ENCODE measurements at regions not wholly inside any gene's neighbourhood (a gene's known extent, or its start where the extent isn't known, plus 50 kb on each side); places are given as distances from the start of the nearest gene placed in this dataset.

GRCh38 chr12:85609778-85610177 is 226.4 kb downstream of the RASSF9 start:
- no peaks in the 10 kb centered on the region for H3K36me3 ChIP-seq (ENCODE audit: insufficient read depth)
- H3K27ac ChIP-seq, result no peak overlapping the region
- no peaks in the 10 kb centered on the region for H3K27me3 ChIP-seq (ENCODE audit: insufficient read depth, low read depth)
- no peak overlapping the region for H3K4me3 ChIP-seq (IDR thresholded peaks at IDR 0.05; ENCODE audit: insufficient read depth, low read depth, low read length)
- H3K9ac ChIP-seq, result no peak overlapping the region
- no peaks in the 10 kb centered on the region for H3K4me1 ChIP-seq (ENCODE audit: low read depth, poor library complexity, severe bottlenecking)
- no peak for TF ChIP-seq CTCF (conservative IDR thresholded peaks at IDR 0.05; ENCODE audit: low read depth, low read length)
- H3K4me2 ChIP-seq, result no peak overlapping the region
- no peaks in the 10 kb centered on the region for H4K20me1 ChIP-seq (ENCODE audit: insufficient read depth)
- no peak overlapping the region for H2AFZ ChIP-seq (ENCODE audit: low read depth)
- no peaks in the 10 kb centered on the region for H3K79me2 ChIP-seq (ENCODE audit: insufficient read depth, low read depth)

DNA sequence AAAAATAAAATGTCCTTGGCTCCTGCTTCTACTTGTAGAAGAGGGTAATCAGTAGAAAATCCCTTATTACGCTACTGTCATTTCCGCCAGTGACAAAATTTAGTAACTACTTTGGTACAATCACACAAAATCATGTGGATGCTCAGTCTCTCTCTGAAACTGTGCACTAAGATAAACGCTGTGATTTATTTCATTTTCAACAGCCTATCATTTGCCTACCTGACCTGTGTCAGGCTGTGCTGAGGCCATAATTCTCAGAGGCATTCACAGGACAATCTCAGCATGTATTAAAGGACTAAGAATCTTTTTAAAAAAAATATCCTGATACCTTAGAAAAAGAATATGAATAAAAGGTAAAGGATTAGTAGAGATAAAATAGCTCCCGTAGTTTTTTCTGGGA is 226.0 kb downstream of the RASSF9 start:
- H3K27ac ChIP-seq, result no peak overlapping the region
- no peak overlapping the region for H3K9ac ChIP-seq
- no peaks in the 10 kb centered on the region for H4K20me1 ChIP-seq (ENCODE audit: insufficient read depth)
- H2AFZ ChIP-seq (ENCODE audit: low read depth), result no peak overlapping the region
- H3K27me3 ChIP-seq (ENCODE audit: insufficient read depth, low read depth), result no peaks in the 10 kb centered on the region
- H3K4me1 ChIP-seq (ENCODE audit: low read depth, poor library complexity, severe bottlenecking), result no peaks in the 10 kb centered on the region
- no peaks in the 10 kb centered on the region for H3K36me3 ChIP-seq (ENCODE audit: insufficient read depth)
- no peaks in the 10 kb centered on the region for H3K79me2 ChIP-seq (ENCODE audit: insufficient read depth, low read depth)
- no peak overlapping the region for H3K4me2 ChIP-seq
- no peak overlapping the region for H3K4me3 ChIP-seq (IDR thresholded peaks at IDR 0.05; ENCODE audit: insufficient read depth, low read depth, low read length)
- no peak for TF ChIP-seq CTCF (conservative IDR thresholded peaks at IDR 0.05; ENCODE audit: low read depth, low read length)

DNA sequence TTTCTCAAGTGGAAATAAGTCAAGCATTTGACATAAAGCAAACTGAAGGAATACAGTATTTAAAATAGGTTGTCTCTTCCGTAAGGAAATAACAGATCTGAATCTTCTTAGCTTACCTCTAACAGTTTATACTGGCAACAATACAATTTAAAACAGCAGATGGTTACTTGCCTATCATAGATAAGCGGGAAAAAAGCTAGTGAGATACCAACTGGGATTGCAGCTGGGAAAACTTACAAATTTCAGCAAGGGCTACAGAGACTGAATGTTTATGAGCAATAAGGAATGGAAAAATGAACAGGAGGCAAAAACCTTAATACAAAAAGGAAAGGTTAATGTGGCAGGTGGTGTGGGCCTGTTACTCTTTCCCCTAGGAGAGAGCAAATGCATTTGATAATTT is 220.0 kb downstream of the RASSF9 start:
- no peaks in the 10 kb centered on the region for H4K20me1 ChIP-seq (ENCODE audit: insufficient read depth)
- no peak overlapping the region for H3K4me3 ChIP-seq (IDR thresholded peaks at IDR 0.05; ENCODE audit: insufficient read depth, low read depth, low read length)
- no peak overlapping the region for H3K27ac ChIP-seq
- no peaks in the 10 kb centered on the region for H3K27me3 ChIP-seq (ENCODE audit: insufficient read depth, low read depth)
- no peaks in the 10 kb centered on the region for H3K4me1 ChIP-seq (ENCODE audit: low read depth, poor library complexity, severe bottlenecking)
- H2AFZ ChIP-seq (ENCODE audit: low read depth), result no peak overlapping the region
- no peak overlapping the region for H3K9ac ChIP-seq
- no peaks in the 10 kb centered on the region for H3K79me2 ChIP-seq (ENCODE audit: insufficient read depth, low read depth)
- no peaks in the 10 kb centered on the region for H3K36me3 ChIP-seq (ENCODE audit: insufficient read depth)
- TF ChIP-seq CTCF (conservative IDR thresholded peaks at IDR 0.05; ENCODE audit: low read depth, low read length), result no peak
- H3K4me2 ChIP-seq, result no peak overlapping the region

DNA sequence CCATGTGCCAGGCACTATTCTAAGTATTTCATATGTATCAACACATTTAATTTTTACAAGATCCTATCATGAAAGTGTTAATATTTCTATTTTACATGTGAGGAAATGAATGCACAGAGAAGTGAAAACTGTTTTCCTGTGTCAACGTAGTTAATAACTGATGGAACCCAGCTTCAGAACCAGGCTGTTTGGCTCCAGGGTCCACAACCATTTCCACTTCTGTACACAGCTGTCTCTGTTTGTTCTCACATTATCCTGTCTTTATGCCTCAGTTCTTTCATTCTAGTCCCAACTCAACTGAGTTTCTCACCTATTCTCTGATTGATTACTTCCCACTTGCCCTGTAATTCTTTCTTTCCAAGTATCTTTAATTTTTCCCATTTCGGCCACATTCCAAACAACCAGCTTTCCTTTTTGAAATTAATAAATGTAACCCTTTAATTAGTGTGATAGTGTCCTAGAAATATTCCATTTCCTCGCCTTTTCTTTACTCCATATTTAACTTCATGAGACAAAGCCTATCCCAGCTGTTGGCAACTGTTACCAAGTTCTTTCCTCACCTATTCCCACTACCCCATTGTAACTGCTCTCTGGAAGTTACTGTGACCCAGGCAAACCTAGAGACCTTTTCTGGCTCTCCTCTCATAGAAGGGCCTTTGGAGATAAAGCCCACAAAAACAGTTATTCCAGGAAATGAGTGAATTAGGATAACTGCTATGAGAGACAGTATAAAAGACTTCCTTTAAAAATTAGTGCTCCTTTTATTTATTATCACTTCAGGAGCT is 218.7 kb downstream of the RASSF9 start:
- no peak overlapping the region for H3K9ac ChIP-seq
- H4K20me1 ChIP-seq (ENCODE audit: insufficient read depth), result no peaks in the 10 kb centered on the region
- TF ChIP-seq CTCF (conservative IDR thresholded peaks at IDR 0.05; ENCODE audit: low read depth, low read length), result no peak
- H3K79me2 ChIP-seq (ENCODE audit: insufficient read depth, low read depth), result no peaks in the 10 kb centered on the region
- no peak overlapping the region for H2AFZ ChIP-seq (ENCODE audit: low read depth)
- H3K4me1 ChIP-seq (ENCODE audit: low read depth, poor library complexity, severe bottlenecking), result no peaks in the 10 kb centered on the region
- H3K36me3 ChIP-seq (ENCODE audit: insufficient read depth), result no peaks in the 10 kb centered on the region
- no peaks in the 10 kb centered on the region for H3K27me3 ChIP-seq (ENCODE audit: insufficient read depth, low read depth)
- no peak overlapping the region for H3K27ac ChIP-seq
- no peak overlapping the region for H3K4me3 ChIP-seq (IDR thresholded peaks at IDR 0.05; ENCODE audit: insufficient read depth, low read depth, low read length)
- H3K4me2 ChIP-seq, result no peak overlapping the region

All from KMS-11 (cell line).